ENCODE measurements at regions not wholly inside any gene's neighbourhood (a gene's known extent, or its start where the extent isn't known, plus 50 kb on each side); places are given as distances from the start of the nearest gene placed in this dataset.

GRCh38 chr2:16179701-16180416 is 239.5 kb downstream of the MYCN start:
- no peak for DNase-seq (ENCODE audit: low spot score)

GRCh38 chr2:16178551-16179130 is 238.3 kb downstream of the MYCN start:
- DNase-seq (ENCODE audit: low spot score) (no peak), FAIRE-seq (no peak)

More at GRCh38 chr2:16179701-16180416, 239.5 kb downstream of the MYCN start:
- FAIRE-seq: no peak

GRCh38 chr2:16177671-16178180 is 237.4 kb downstream of the MYCN start:
- FAIRE-seq (no peak), DNase-seq (ENCODE audit: low spot score) (no peak)

- FAIRE-seq (no peak), DNase-seq (ENCODE audit: low spot score) (no peak)
These were observed 236.7 kb downstream of the MYCN start for GRCh38 chr2:16176971-16177480.

GRCh38 chr2:16175247-16175825 is 235.0 kb downstream of the MYCN start:
- FAIRE-seq: no peak
- no peak for DNase-seq (ENCODE audit: low spot score)

GRCh38 chr2:16174693-16175045 is 234.3 kb downstream of the MYCN start:
- DNase-seq (ENCODE audit: low spot score) (no peak), FAIRE-seq (no peak)

- FAIRE-seq: no peak
- DNase-seq (ENCODE audit: low spot score): no peak
These were observed 233.7 kb downstream of the MYCN start for GRCh38 chr2:16173893-16174692.

GRCh38 chr2:16172324-16173175 is 232.2 kb downstream of the MYCN start:
- DNase-seq (ENCODE audit: low spot score) (no peak), FAIRE-seq (no peak)

- FAIRE-seq (no peak), DNase-seq (ENCODE audit: low spot score) (no peak)
These were observed 231.1 kb downstream of the MYCN start for GRCh38 chr2:16171425-16171920.

GRCh38 chr2:16170675-16171424 is 230.5 kb downstream of the MYCN start:
- FAIRE-seq: no peak
- DNase-seq (ENCODE audit: low spot score): no peak

- FAIRE-seq: no peak
- DNase-seq (ENCODE audit: low spot score): no peak
These were observed 229.1 kb downstream of the MYCN start for GRCh38 chr2:16169381-16169960.

GRCh38 chr2:16168506-16169264 is 228.3 kb downstream of the MYCN start:
- DNase-seq (ENCODE audit: low spot score): no peak
- no peak for FAIRE-seq

- no peak for DNase-seq (ENCODE audit: low spot score)
- no peak for FAIRE-seq
These were observed 227.6 kb downstream of the MYCN start for GRCh38 chr2:16167870-16168426.

GRCh38 chr2:16167451-16167861 is 227.1 kb downstream of the MYCN start:
- FAIRE-seq (no peak), DNase-seq (ENCODE audit: low spot score) (no peak)

- DNase-seq (ENCODE audit: low spot score) (no peak), FAIRE-seq (no peak)
These were observed 226.1 kb downstream of the MYCN start for GRCh38 chr2:16166327-16166981.

- FAIRE-seq (no peak), DNase-seq (ENCODE audit: low spot score) (no peak)
These were observed 225.4 kb downstream of the MYCN start for GRCh38 chr2:16165518-16166326.

- FAIRE-seq (no peak), DNase-seq (ENCODE audit: low spot score) (no peak)
These were observed 222.2 kb downstream of the MYCN start for GRCh38 chr2:16162491-16163040.
